SK-N-SH (cell line): ENCODE measurements at regions not wholly inside any gene's neighbourhood (a gene's known extent, or its start where the extent isn't known, plus 50 kb on each side); places are given as distances from the start of the nearest gene placed in this dataset.
"Not testable (repeated sequence)": the region's sequence is repeated elsewhere in the genome, so short reads cannot be mapped to it uniquely, and the experiment has no call there.

ENCODE experiments used
- CHD2 ChIP-seq: fragments of 150-350 bp; IDR thresholded peaks from 2 replicates; pipeline ENCODE4 v1.6.1; 2018; ENCODE audit warnings: low read length; ENCODE audit not compliant: partially characterized antibody
- EP300 ChIP-seq, 2 experiments: IDR thresholded peaks; 2 replicates each; pipeline versions ENCODE4 v1.4.0 to v1.6.1; 2012; ENCODE audit warnings: borderline replicate concordance in 1 of 2, low read depth in 1 of 2, low read length in 1 of 2
- EZH2phosphoT487 ChIP-seq: fragments of 200-600 bp; sonication (generic); IDR thresholded peaks from 2 replicates; pipeline ENCODE4 v1.6.1; 2017; ENCODE audit warnings: low read depth, mixed run types, mild to moderate bottlenecking, antibody characterized with exemption, moderate library complexity, borderline replicate concordance
- FOSL2 ChIP-seq: IDR thresholded peaks from 2 replicates; pipeline ENCODE4 v1.4.0; 2012; ENCODE audit warnings: low read depth, mild to moderate bottlenecking, moderate library complexity, borderline replicate concordance
- FOXJ3 ChIP-seq: sonication (generic); formaldehyde crosslinking; IDR thresholded peaks from 2 replicates; pipeline ENCODE4 v1.5.1; 2020; ENCODE audit warnings: mild to moderate bottlenecking, missing genetic modification reagents
- NFIC ChIP-seq: IDR thresholded peaks from 2 replicates; pipeline ENCODE4 v1.4.0; 2012; ENCODE audit warnings: borderline replicate concordance
- TF ChIP-seq, protein P1 (sequence below): fragments of 200-600 bp; sonication (generic); IDR thresholded peaks from 2 replicates; pipeline ENCODE4 v1.6.1; 2017; ENCODE audit warnings: antibody characterized with exemption, mild to moderate bottlenecking, moderate library complexity
- TF ChIP-seq, protein P2 (sequence below): fragments of 150-350 bp; IDR thresholded peaks from 2 replicates; pipeline ENCODE4 v1.6.1; 2017; ENCODE audit warnings: antibody characterized with exemption, low read length, low read depth, borderline replicate concordance

DNA sequence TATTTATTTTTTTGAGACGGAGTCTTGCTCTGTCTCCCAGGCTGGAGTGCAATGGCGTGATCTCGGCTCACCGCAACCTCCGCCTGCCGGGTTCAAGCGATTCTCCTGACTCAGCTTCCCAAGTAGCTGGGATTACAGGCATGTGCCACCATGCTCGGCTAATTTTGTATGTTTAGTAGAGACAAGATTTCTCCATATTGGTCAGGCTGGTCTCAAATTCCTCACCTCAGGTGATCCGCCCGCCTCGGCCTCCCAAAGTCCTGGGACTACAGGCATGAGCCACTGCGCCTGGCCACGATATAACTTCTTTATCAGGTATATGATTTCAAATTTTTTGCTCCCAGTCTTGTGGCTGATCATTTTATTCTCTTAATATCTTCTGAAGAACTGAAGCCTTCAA is 1506.3 kb downstream of the FAM181B start:
- not testable (repeated sequence) for TF ChIP-seq NFIC; EZH2phosphoT487; CHD2; EP300 (IDR thresholded peaks at IDR 0.05; ENCODE audit: borderline replicate concordance in 1 of 2, low read depth in 1 of 2, low read length in 1 of 2); FOXJ3 (CRISPR knock-in tag); FOSL2
- TF ChIP-seq, protein P1, sequence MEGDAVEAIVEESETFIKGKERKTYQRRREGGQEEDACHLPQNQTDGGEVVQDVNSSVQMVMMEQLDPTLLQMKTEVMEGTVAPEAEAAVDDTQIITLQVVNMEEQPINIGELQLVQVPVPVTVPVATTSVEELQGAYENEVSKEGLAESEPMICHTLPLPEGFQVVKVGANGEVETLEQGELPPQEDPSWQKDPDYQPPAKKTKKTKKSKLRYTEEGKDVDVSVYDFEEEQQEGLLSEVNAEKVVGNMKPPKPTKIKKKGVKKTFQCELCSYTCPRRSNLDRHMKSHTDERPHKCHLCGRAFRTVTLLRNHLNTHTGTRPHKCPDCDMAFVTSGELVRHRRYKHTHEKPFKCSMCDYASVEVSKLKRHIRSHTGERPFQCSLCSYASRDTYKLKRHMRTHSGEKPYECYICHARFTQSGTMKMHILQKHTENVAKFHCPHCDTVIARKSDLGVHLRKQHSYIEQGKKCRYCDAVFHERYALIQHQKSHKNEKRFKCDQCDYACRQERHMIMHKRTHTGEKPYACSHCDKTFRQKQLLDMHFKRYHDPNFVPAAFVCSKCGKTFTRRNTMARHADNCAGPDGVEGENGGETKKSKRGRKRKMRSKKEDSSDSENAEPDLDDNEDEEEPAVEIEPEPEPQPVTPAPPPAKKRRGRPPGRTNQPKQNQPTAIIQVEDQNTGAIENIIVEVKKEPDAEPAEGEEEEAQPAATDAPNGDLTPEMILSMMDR, result not testable (repeated sequence)
- TF ChIP-seq, protein P2, sequence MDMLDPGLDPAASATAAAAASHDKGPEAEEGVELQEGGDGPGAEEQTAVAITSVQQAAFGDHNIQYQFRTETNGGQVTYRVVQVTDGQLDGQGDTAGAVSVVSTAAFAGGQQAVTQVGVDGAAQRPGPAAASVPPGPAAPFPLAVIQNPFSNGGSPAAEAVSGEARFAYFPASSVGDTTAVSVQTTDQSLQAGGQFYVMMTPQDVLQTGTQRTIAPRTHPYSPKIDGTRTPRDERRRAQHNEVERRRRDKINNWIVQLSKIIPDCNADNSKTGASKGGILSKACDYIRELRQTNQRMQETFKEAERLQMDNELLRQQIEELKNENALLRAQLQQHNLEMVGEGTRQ, result not testable (repeated sequence)
